ENCODE measurements at regions not wholly inside any gene's neighbourhood (a gene's known extent, or its start where the extent isn't known, plus 50 kb on each side); places are given as distances from the start of the nearest gene placed in this dataset.

DNA sequence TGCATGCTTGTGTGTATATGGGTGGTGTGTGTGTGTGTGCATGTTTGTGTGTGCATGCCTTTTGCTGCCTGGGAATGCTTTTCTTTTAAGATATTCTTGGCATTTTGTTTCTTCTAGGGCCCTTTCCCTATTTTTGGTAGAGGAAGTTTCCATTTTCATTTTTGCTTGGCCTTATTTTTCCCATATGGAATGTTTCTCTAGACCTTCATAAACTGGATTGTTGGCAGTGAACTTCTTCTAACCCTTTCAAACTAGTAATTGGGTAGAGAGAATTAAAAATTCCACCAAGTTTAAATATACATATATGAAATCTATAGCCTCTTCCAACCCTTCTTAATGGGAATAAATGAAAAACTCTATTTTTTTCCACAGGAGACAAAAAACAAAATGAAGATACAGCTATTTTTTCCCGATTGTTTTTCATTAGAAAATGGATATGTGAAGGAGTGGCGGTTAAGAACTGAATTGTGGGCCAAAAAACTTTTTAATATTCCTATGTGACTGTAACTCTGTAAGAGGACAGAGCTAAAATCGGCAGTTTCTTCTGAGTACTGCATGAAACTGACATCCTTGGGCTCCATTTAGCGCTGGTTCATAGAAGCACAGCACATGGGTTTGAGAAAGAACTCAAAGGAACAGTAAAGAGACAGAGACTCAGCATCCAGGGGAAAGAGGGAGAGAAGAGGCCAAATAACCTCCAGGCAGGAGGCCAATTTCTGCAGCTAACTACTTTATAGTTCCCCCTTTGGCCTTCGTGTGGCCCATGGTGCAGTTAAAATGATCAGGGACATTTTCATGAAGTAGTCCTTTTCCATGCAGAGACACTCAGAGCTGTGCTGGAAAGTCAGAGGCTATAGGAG lies 102.1 kb downstream of the TMEM170B start:
- H3K27ac ChIP-seq, result no peak overlapping the region
- H3K36me3 ChIP-seq, result no peaks in the 10 kb centered on the region
- H3K4me3 ChIP-seq, result no peak overlapping the region
- no peak for ATAC-seq
- H3K9me3 ChIP-seq, result no peaks in the 10 kb centered on the region
- no peak for TF ChIP-seq POLR2A (IDR thresholded peaks at IDR 0.05)
- TF ChIP-seq, protein P1, sequence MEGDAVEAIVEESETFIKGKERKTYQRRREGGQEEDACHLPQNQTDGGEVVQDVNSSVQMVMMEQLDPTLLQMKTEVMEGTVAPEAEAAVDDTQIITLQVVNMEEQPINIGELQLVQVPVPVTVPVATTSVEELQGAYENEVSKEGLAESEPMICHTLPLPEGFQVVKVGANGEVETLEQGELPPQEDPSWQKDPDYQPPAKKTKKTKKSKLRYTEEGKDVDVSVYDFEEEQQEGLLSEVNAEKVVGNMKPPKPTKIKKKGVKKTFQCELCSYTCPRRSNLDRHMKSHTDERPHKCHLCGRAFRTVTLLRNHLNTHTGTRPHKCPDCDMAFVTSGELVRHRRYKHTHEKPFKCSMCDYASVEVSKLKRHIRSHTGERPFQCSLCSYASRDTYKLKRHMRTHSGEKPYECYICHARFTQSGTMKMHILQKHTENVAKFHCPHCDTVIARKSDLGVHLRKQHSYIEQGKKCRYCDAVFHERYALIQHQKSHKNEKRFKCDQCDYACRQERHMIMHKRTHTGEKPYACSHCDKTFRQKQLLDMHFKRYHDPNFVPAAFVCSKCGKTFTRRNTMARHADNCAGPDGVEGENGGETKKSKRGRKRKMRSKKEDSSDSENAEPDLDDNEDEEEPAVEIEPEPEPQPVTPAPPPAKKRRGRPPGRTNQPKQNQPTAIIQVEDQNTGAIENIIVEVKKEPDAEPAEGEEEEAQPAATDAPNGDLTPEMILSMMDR (IDR thresholded peaks at IDR 0.05), result no peak
- no peak for TF ChIP-seq POLR2AphosphoS5 (IDR thresholded peaks at IDR 0.05)
- no peak for TF ChIP-seq EP300 (IDR thresholded peaks at IDR 0.05)
- 52% methylated on average over 3 to 5 of the region's 5 CpGs for WGBS, 2 donors (ENCODE audit: low coverage in 1 of 2)
- no peaks in the 10 kb centered on the region for H3K27me3 ChIP-seq
- H3K4me1 ChIP-seq, result no peaks in the 10 kb centered on the region

DNA sequence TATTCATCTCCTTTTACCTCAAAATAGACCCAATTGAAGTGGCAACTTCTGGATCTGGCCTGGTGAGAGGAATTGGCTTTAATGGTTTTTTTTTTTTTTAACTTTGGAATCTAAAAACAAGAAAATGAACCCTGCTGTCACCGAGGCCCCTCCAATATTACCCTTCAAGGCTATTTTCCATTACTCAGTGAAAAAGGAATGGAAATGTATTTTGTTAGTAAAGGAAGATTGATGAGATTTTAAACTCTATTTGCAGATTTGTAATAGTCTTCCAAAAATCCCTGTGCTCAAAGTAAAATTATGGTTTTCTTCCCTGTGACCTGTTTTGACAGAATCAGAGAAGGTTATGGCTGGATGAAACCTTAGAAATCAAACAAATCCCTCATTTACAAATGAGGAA lies 102.9 kb downstream of the TMEM170B start:
- TF ChIP-seq EP300 (IDR thresholded peaks at IDR 0.05) (no peak), POLR2AphosphoS5 (IDR thresholded peaks at IDR 0.05) (no peak), POLR2A (IDR thresholded peaks at IDR 0.05) (no peak)
- TF ChIP-seq, protein P1 (IDR thresholded peaks at IDR 0.05), result no peak
- Histone ChIP-seq H3K27me3 (no peaks in the 10 kb centered on the region), H3K27ac (no peak overlapping the region), H3K4me1 (no peaks in the 10 kb centered on the region), H3K9me3 (no peaks in the 10 kb centered on the region), H3K36me3 (no peaks in the 10 kb centered on the region), H3K4me3 (no peak overlapping the region)
- no peak for ATAC-seq
- WGBS, 2 donors (ENCODE audit: low coverage in 1 of 2), result 46 to 50% methylated on average over 1 of the region's 1 CpG

DNA sequence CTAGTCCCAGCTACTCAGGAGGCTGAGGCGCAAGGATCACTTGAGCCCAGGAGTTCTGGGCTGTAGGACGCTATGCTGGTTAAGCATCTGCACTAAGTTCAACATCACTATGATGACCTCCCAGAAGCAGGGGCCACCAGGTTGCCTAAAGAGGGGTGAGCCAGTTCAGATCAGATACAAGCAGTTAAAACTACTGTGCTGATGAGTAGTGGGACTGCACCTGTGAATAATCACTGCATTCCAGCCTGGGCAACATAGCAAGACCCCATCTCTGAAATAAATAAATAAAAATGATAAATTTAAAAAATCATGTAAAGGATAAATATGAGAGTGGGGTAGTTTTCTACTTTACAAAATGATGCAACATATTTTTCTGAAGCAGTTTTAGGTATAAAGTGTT lies 106.5 kb downstream of the TMEM170B start:
- WGBS, 2 donors (ENCODE audit: low coverage in 1 of 2), result 100% methylated on average over 1 of the region's 2 CpGs; no CpG with 5 or more reads in 1 of the 2 donors
- no peak for TF ChIP-seq POLR2A (IDR thresholded peaks at IDR 0.05)
- TF ChIP-seq, protein P1 (IDR thresholded peaks at IDR 0.05), result no peak
- TF ChIP-seq POLR2AphosphoS5 (IDR thresholded peaks at IDR 0.05), result no peak
- Histone ChIP-seq H3K27me3 (no peaks in the 10 kb centered on the region), H3K4me1 (no peaks in the 10 kb centered on the region), H3K9me3 (peaks cover 0 to 7% (median 0%) of the 10 kb centered on the region in 3 donors), H3K4me3 (no peak overlapping the region), H3K36me3 (no peaks in the 10 kb centered on the region), H3K27ac (no peak overlapping the region)
- ATAC-seq, result no peak

DNA sequence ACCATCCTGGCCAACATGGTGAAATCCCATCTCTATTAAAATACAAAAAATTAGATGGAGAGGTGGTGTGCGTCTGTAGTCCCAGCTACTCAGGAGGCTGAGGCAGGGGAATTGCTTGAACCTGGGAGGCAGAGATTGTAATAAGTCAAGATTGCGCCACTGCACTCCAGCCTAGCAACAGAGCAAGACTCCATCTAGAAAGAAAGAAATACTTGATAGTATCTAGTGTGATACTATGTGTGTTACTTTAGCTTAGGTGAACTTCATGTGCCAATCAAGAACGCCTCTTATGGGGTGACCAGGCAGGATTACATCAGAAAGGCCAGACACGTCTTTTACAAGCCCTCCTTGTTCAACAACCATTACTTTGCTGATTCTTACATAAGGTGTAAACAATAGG lies 107.1 kb downstream of the TMEM170B start:
- Histone ChIP-seq H3K9me3 (peaks cover 0 to 7% (median 0%) of the 10 kb centered on the region in 3 donors), H3K36me3 (no peaks in the 10 kb centered on the region), H3K27ac (no peak overlapping the region), H3K4me1 (no peaks in the 10 kb centered on the region), H3K27me3 (no peaks in the 10 kb centered on the region), H3K4me3 (no peak overlapping the region)
- TF ChIP-seq POLR2AphosphoS5 (IDR thresholded peaks at IDR 0.05) (no peak), EP300 (IDR thresholded peaks at IDR 0.05) (no peak)
- WGBS, 2 donors (ENCODE audit: low coverage in 1 of 2), result 88 to 96% methylated on average over 4 of the region's 4 CpGs
- no peak for ATAC-seq

DNA sequence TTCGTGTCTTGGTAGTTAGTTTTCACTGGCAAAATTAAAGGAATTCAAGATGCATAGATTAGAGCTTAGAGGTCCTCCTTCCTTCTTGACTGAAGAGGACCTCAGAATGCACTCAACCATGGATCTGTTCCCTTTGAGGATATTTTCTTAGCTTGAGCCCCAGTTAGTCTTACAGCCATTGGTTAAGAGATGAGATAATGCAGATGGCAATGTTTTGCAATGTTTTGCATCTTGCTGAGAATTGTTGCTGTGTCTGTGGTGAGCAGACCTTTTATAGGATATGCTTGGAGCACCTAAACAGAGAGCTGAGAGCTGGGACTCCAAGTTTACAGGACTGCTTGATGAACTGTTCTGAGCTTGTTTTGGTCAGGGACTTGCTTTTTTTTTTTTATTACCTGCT lies 107.5 kb downstream of the TMEM170B start:
- WGBS, 2 donors (ENCODE audit: low coverage in 1 of 2), result 75% methylated on average over 1 of the region's 1 CpG; no CpG with 5 or more reads in 1 of the 2 donors
- no peak for ATAC-seq
- Histone ChIP-seq H3K27ac (no peak overlapping the region), H3K36me3 (no peaks in the 10 kb centered on the region), H3K27me3 (no peaks in the 10 kb centered on the region), H3K4me3 (no peak overlapping the region), H3K4me1 (no peaks in the 10 kb centered on the region), H3K9me3 (peaks cover 0 to 7% (median 0%) of the 10 kb centered on the region in 3 donors)
- TF ChIP-seq POLR2AphosphoS5 (IDR thresholded peaks at IDR 0.05), result no peak
- no peak for TF ChIP-seq EP300 (IDR thresholded peaks at IDR 0.05)
- TF ChIP-seq POLR2A (IDR thresholded peaks at IDR 0.05), result no peak

DNA sequence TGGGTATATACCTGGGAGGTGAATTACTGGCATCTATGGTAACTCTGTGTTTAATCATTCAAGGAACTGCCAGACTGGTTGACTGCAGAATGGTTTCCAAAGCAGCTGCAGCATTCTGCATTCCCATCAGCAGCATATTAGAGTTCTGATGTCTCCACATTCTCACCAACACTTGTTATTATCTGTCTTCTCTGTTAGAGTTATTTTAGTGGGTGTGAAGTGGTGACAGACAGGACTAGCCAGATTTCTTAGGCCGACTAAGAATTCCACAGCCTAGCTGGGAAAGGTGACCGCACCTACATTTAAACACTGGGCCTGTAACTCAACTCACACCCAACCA lies 110.9 kb downstream of the TMEM170B start:
- Histone ChIP-seq H3K4me3 (no peak overlapping the region), H3K36me3 (no peaks in the 10 kb centered on the region), H3K9me3 (peaks cover 0 to 7% (median 0%) of the 10 kb centered on the region in 3 donors), H3K27me3 (no peaks in the 10 kb centered on the region), H3K4me1 (peaks cover 0 to 3% (median 0%) of the 10 kb centered on the region in 3 donors), H3K27ac (no peak overlapping the region)
- ATAC-seq, result no peak
- TF ChIP-seq, protein P1 (IDR thresholded peaks at IDR 0.05), result no peak
- no peak for TF ChIP-seq EP300 (IDR thresholded peaks at IDR 0.05)
- TF ChIP-seq POLR2A (IDR thresholded peaks at IDR 0.05), result no peak
- no peak for TF ChIP-seq POLR2AphosphoS5 (IDR thresholded peaks at IDR 0.05)
- WGBS, 2 donors (ENCODE audit: low coverage in 1 of 2), result 69 to 94% methylated on average over 2 of the region's 2 CpGs

Data from gastroesophageal sphincter (tissue), 4 donors.